Keratinocyte (primary cell): ENCODE measurements at regions not wholly inside any gene's neighbourhood (a gene's known extent, or its start where the extent isn't known, plus 50 kb on each side); places are given as distances from the start of the nearest gene placed in this dataset.

ENCODE experiments used
- DNase-seq: peaks from one replicate; pipeline ENCODE4 v3.0.0-alpha.2; 2011; ENCODE audit warnings: low read depth, missing footprints, low spot score
- FAIRE-seq: peaks from 2 replicates; lab custom pipeline; 2011; peaks lifted over from hg19 to GRCh38; lab: Jason Lieb, UNC
- H2AFZ ChIP-seq: 2 replicates; pipeline ENCODE4 v1.6.0; 2012; ENCODE audit warnings: low read length, control low read depth, inconsistent platforms; ENCODE audit not compliant: control insufficient read depth
- H3K27ac ChIP-seq: 2 replicates; pipeline ENCODE4 v1.5.1; 2011; ENCODE audit warnings: low read length; ENCODE audit not compliant: control insufficient read depth, insufficient read depth
- H3K27me3 ChIP-seq: 3 replicates; pipeline ENCODE4 v1.6.0; 2011; ENCODE audit warnings: low read length; ENCODE audit not compliant: control insufficient read depth, insufficient read depth; ENCODE audit errors: extremely low read depth
- H3K36me3 ChIP-seq, 2 experiments: 2 replicates in 1 of 2; 3 replicates in 1 of 2; pipeline ENCODE4 v1.5.1; 2011; ENCODE audit warnings: low read length in 2 of 2, mild to moderate bottlenecking in 1 of 2; ENCODE audit not compliant: control insufficient read depth in 2 of 2, insufficient read depth in 2 of 2; ENCODE audit errors: extremely low read depth in 1 of 2
- H3K4me1 ChIP-seq: 3 replicates; pipeline ENCODE4 v1.5.1; 2011; ENCODE audit warnings: low read length; ENCODE audit not compliant: control insufficient read depth, insufficient read depth; ENCODE audit errors: extremely low read depth
- H3K4me2 ChIP-seq: 3 replicates; pipeline ENCODE4 v1.6.0; 2011; ENCODE audit warnings: low read depth, low read length; ENCODE audit not compliant: control insufficient read depth, insufficient read depth; ENCODE audit errors: extremely low read depth
- H3K4me3 ChIP-seq, 3 experiments: fragments of 200-600 bp in 1 of 3; sonication (generic) in 1 of 3; 2 replicates in 2 of 3; 3 replicates in 1 of 3; pipeline ENCODE4 v1.5.1; 2011 to 2016; ENCODE audit warnings: low read length in 3 of 3, mild to moderate bottlenecking in 3 of 3, control low read depth in 2 of 3, inconsistent platforms in 1 of 3, low read depth in 1 of 3, mixed read lengths in 1 of 3, mixed run types in 1 of 3, moderate library complexity in 1 of 3; ENCODE audit not compliant: control insufficient read depth in 2 of 3, insufficient read depth in 2 of 3; ENCODE audit errors: extremely low read depth in 1 of 3
- H3K79me2 ChIP-seq: 2 replicates; pipeline ENCODE4 v1.6.0; 2012; ENCODE audit warnings: low read length; ENCODE audit not compliant: control insufficient read depth, insufficient read depth
- H3K9ac ChIP-seq: 3 replicates; pipeline ENCODE4 v1.6.0; 2011; ENCODE audit warnings: low read length; ENCODE audit not compliant: control insufficient read depth, insufficient read depth; ENCODE audit errors: extremely low read depth
- H3K9me1 ChIP-seq: 3 replicates; pipeline ENCODE4 v1.6.0; 2011; ENCODE audit warnings: low read length; ENCODE audit not compliant: control insufficient read depth, insufficient read depth; ENCODE audit errors: extremely low read depth
- H3K9me3 ChIP-seq: 2 replicates; pipeline ENCODE4 v1.5.1; 2012; ENCODE audit warnings: low read depth, low read length; ENCODE audit not compliant: control insufficient read depth
- H4K20me1 ChIP-seq: 3 replicates; pipeline ENCODE4 v1.6.0; 2011; ENCODE audit warnings: low read length; ENCODE audit not compliant: control insufficient read depth, insufficient read depth; ENCODE audit errors: extremely low read depth
- EZH2 ChIP-seq: IDR thresholded peaks from one replicate; pipeline ENCODE4 v1.6.1; 2012; ENCODE audit warnings: inconsistent platforms, mild to moderate bottlenecking, low read length, moderate library complexity
- dilution Hi-C: fragments of 300-500 bp; cut with MboI; formaldehyde crosslinking; loops from one replicate; pipeline ENCODE4 v1.7.0; 2020; ENCODE audit warnings: low sequenced_read_pairs; ENCODE audit not compliant: extremely low pct_ligation_motif_present
- TF ChIP-seq, protein P1 (sequence below), 3 experiments: IDR thresholded peaks in 1 of 3; conservative IDR thresholded peaks in 1 of 3; optimal IDR thresholded peaks in 1 of 3; 2 replicates in 2 of 3; 3 replicates in 1 of 3; pipeline versions ENCODE3 to v1.5.1; 2011; ENCODE audit warnings: low read length in 3 of 3, mild to moderate bottlenecking in 3 of 3, moderate library complexity in 2 of 3, control low read depth in 1 of 3, inconsistent platforms in 1 of 3; ENCODE audit not compliant: insufficient read depth in 2 of 3; ENCODE audit errors: extremely low read depth in 1 of 3

DNA sequence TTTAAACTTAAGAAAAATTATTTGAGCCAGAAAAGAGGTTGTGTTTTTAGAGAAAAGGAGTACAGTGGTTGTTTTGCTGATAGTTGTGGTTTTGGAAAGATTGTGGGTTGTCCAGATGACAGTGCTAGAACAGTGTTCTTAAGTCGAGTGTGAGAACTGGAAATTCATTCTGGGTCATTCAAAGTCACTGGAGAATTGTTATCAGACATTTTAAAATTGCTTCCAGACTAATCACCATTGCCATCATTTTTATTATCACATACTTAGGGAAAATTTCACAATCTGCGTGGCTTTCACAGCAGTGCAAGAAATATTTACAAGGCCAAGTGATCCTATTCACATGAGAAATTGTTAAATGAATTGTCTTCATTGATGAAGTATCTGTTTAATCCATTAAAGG, 242.2 kb upstream of the DDI1 start:
- Histone ChIP-seq H3K4me2 (no peak overlapping the region), H3K79me2 (no peaks in the 10 kb centered on the region), H3K9ac (no peak overlapping the region), H3K9me3 (no peaks in the 10 kb centered on the region), H3K27me3 (no peaks in the 10 kb centered on the region), H2AFZ (no peak overlapping the region), H3K4me1 (no peaks in the 10 kb centered on the region), H3K36me3 (no peaks in the 10 kb centered on the region), H4K20me1 (no peaks in the 10 kb centered on the region), H3K27ac (no peak overlapping the region), H3K4me3 (no peak overlapping the region), H3K9me1 (no peaks in the 10 kb centered on the region)
- no peak for DNase-seq
- no peak for FAIRE-seq
- no peak for TF ChIP-seq EZH2
- TF ChIP-seq, protein P1, sequence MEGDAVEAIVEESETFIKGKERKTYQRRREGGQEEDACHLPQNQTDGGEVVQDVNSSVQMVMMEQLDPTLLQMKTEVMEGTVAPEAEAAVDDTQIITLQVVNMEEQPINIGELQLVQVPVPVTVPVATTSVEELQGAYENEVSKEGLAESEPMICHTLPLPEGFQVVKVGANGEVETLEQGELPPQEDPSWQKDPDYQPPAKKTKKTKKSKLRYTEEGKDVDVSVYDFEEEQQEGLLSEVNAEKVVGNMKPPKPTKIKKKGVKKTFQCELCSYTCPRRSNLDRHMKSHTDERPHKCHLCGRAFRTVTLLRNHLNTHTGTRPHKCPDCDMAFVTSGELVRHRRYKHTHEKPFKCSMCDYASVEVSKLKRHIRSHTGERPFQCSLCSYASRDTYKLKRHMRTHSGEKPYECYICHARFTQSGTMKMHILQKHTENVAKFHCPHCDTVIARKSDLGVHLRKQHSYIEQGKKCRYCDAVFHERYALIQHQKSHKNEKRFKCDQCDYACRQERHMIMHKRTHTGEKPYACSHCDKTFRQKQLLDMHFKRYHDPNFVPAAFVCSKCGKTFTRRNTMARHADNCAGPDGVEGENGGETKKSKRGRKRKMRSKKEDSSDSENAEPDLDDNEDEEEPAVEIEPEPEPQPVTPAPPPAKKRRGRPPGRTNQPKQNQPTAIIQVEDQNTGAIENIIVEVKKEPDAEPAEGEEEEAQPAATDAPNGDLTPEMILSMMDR (optimal IDR thresholded peaks at IDR 0.05 in 1 of 3, IDR thresholded peaks at IDR 0.05 in 1 of 3, conservative IDR thresholded peaks at IDR 0.05 in 1 of 3; ENCODE audit: extremely low read depth in 1 of 3, insufficient read depth in 2 of 3, low read length in 3 of 3), result no peak
- dilution Hi-C loops, result no loop called here

DNA sequence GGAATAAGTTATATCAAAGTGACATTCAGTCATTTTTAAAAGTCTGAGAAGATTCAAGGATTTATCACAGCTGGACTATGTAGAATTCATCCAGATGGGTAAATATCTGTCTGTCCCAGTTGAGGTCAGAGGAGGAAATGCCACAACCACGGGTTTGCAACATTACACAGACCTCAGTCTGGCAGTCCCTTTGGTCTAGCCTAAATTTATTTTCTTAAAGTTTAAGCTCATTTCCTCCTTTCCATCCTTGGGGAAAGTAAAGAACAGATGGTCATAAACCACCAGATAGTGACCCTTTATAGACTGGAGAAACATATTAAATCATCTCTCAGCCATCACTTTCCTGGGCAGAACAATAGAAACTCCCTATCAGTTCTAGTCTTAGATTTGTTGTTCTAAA, 238.4 kb upstream of the DDI1 start:
- FAIRE-seq, result no peak
- no peak for DNase-seq
- no peak overlapping the region for H3K4me3 ChIP-seq
- no peaks in the 10 kb centered on the region for H3K79me2 ChIP-seq
- no peak overlapping the region for H3K4me2 ChIP-seq
- H3K27me3 ChIP-seq, result no peaks in the 10 kb centered on the region
- no peak overlapping the region for H2AFZ ChIP-seq
- no peak overlapping the region for H3K9ac ChIP-seq
- dilution Hi-C loops, result no loop called here
- no peaks in the 10 kb centered on the region for H3K4me1 ChIP-seq
- H3K27ac ChIP-seq, result no peak overlapping the region
- H3K36me3 ChIP-seq, result no peaks in the 10 kb centered on the region
- TF ChIP-seq EZH2, result no peak
- TF ChIP-seq, protein P1 (optimal IDR thresholded peaks at IDR 0.05 in 1 of 3, IDR thresholded peaks at IDR 0.05 in 1 of 3, conservative IDR thresholded peaks at IDR 0.05 in 1 of 3; ENCODE audit: extremely low read depth in 1 of 3, insufficient read depth in 2 of 3, low read length in 3 of 3), result no peak
- no peaks in the 10 kb centered on the region for H3K9me3 ChIP-seq
- no peaks in the 10 kb centered on the region for H4K20me1 ChIP-seq
- no peaks in the 10 kb centered on the region for H3K9me1 ChIP-seq
